Activated T-helper 17 cell treated with anti-CD3 and anti-CD28 coated beads, Interleukin-2, amount 50 U/mL, for 72 hours (primary cell): ENCODE measurements at regions not wholly inside any gene's neighbourhood (a gene's known extent, or its start where the extent isn't known, plus 50 kb on each side); places are given as distances from the start of the nearest gene placed in this dataset.

Experiments
- ATAC-seq: fragments of 150-1000 bp; cut with Tn5 transposase; replicated peaks from 2 replicates; pipeline ENCODE4 v1.10.0; 2021; ENCODE audit warnings: mild to moderate bottlenecking, moderate library complexity
- H3K27ac Mint-ChIP-seq: one replicate; pipeline ENCODE4 v1.8.0; 2022; ENCODE audit warnings: mixed read lengths
- H3K27me3 Mint-ChIP-seq: one replicate; pipeline ENCODE4 v1.8.0; 2022; ENCODE audit warnings: mixed read lengths
- H3K36me3 Mint-ChIP-seq: one replicate; pipeline ENCODE4 v1.8.0; 2022; ENCODE audit warnings: low read depth, mild to moderate bottlenecking, mixed read lengths
- H3K4me1 Mint-ChIP-seq: one replicate; pipeline ENCODE4 v1.8.0; 2022; ENCODE audit warnings: mixed read lengths
- H3K4me3 Mint-ChIP-seq: one replicate; pipeline ENCODE4 v1.8.0; 2022; ENCODE audit warnings: mild to moderate bottlenecking, mixed read lengths
- H3K9me3 Mint-ChIP-seq: one replicate; pipeline ENCODE4 v1.8.0; 2022; ENCODE audit warnings: mixed read lengths

DNA sequence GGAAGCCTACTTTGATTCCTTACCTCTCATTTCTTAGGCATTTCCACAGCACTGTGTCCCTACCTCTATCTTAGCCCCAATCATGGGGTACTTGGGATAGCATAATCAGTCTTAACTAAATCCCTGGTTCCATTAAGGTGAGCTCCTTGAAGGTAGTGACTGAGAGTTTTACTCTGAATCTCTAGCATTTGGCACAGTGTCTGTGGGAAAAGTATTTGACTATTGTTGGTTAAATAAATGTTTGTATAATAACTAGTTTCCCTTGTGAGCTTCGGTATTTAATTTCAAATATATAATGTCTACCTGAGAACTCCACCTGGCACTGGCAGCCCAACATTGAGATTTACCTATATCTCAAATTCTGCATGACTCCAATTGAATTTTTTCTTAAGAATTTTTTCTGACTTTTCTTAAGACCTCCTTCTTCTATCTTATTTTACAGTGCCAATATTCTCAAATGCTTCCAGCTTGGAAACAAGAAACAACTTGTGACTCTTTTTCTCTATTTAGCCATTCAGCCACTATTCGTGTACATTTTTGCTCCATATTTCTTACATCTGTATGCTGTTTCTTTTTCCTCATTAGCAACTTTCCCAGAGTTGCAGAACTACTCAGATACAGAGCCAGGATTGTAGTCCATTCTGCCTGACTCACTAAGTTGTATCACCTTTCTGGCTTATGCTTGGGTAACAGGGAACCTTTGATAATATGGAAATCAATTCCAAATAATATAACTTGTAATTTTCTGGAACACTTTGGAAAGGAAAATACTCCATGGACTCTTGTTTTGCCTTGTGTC is 214.0 kb upstream of the NT5C1B start:
- no peaks in the 10 kb centered on the region for H3K9me3 Mint-ChIP-seq
- no peaks in the 10 kb centered on the region for H3K4me1 Mint-ChIP-seq
- H3K36me3 Mint-ChIP-seq, result no peaks in the 10 kb centered on the region
- H3K4me3 Mint-ChIP-seq, result no peak overlapping the region
- H3K27me3 Mint-ChIP-seq, result no peaks in the 10 kb centered on the region
- no peak overlapping the region for H3K27ac Mint-ChIP-seq
- no peak for ATAC-seq

DNA sequence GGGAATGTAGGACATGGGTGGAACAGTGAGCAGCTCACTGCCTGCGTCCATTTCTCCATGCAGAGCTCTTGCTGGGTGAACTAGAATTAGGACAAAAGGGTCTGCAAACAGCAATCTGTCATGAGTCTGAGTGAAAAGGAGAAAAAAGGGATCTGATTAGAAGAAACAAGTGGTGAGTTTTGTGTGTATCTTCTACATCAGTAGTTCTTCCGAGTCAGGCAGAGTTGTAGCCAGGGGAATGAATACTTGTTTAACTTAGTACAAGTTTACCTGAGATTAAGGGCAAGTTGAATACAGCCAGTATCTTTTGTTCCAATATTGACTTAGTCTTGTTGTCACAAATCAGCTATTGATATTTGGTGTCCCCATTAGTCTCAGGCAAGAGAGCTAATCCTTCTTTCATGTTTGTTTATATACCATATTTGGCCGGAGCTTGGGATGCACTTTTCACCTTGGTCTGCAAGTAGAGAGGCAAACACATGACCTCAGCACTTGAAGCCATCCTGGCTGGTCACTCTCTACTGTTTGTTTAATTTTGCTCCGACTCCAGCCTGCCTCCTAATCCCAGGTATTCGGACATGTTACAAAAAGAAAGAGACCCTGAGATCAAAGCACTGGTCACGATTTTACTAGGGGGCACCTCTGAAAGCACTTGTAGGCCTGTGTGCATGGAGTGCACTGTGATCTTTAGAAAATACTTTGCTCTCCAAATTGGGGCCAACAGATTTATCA is 211.0 kb upstream of the NT5C1B start:
- Mint-ChIP-seq H3K36me3 (no peaks in the 10 kb centered on the region), H3K27me3 (no peaks in the 10 kb centered on the region), H3K4me3 (no peak overlapping the region), H3K4me1 (no peaks in the 10 kb centered on the region), H3K27ac (no peak overlapping the region), H3K9me3 (no peaks in the 10 kb centered on the region)
- ATAC-seq, result no peak

DNA sequence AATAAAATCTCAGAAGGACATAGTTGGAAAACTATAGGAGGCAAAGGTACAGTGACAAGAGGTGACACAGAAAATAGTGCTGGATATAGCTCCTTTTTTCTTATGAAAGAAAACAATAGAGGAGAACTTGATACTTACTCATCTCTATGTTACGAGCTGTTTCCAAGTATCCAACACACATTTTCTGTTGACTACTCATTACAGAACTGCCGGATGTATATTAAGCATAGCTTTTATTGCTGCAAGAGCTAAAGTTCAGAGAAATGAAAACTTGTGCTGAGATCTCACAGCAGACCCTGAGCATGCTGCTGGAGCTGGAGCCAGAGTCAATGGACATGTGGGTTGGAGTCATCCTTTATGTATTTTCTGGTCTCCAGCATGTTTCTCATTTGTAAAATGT is 210.0 kb upstream of the NT5C1B start:
- no peak overlapping the region for H3K4me3 Mint-ChIP-seq
- H3K27me3 Mint-ChIP-seq, result no peaks in the 10 kb centered on the region
- H3K9me3 Mint-ChIP-seq, result no peaks in the 10 kb centered on the region
- H3K4me1 Mint-ChIP-seq, result no peaks in the 10 kb centered on the region
- no peak for ATAC-seq
- no peaks in the 10 kb centered on the region for H3K36me3 Mint-ChIP-seq
- H3K27ac Mint-ChIP-seq, result no peak overlapping the region

DNA sequence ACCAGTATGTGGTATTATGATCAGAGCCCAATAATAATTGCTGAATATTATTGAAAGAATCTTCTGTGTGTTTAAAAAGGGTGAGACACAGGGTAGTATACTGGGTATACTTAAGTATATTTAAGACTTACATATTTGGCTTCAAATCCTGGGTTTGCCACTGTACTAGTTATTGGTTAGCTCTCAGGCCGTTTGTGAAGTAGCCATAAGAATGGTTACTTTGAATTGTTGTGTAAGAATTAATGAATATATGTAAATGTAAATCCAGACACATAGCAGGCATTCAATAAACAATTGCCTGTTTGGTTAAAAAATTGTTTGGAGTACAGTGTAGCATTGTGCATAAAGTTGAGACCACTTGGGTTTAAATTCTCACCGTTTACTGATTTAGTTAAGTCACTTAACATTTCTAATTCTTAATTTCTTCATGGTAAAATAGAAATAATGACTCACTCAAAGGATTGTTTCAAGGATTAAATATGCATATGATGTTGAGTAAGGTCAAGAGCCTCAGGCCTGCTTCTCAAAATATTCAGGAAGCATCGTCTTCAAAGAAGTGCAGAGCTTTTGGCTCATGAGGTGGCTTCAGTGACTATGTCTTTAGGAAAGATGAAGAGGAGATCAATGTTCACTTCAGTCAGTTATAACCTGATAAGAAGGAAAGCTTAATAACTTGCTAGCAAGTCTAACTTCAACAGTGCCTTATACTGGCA is 207.9 kb upstream of the NT5C1B start:
- Mint-ChIP-seq H3K27ac (no peak overlapping the region), H3K27me3 (no peaks in the 10 kb centered on the region), H3K36me3 (no peaks in the 10 kb centered on the region), H3K9me3 (no peaks in the 10 kb centered on the region), H3K4me3 (no peak overlapping the region), H3K4me1 (no peaks in the 10 kb centered on the region)
- ATAC-seq, result no peak

DNA sequence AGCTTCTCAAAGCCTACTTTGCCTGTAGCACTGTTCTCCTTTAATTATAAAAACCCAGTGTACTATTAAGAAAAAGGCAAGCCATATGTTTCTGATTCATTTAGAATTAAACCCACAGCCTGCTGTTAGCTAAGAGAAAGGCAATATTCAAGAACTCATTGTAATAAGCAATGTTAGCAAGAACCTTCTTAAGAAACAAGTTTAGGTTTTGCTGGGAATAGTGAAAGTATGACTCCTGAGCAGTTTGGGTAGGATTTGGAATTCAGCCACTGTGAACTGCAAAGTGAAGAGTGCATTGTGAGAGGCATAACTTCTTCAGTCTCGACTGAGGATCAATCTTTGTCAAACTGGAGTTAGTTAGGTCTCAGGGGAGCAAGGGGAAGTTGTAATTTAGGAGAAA is 206.5 kb upstream of the NT5C1B start:
- Mint-ChIP-seq H3K9me3 (no peaks in the 10 kb centered on the region), H3K4me1 (no peaks in the 10 kb centered on the region), H3K27me3 (no peaks in the 10 kb centered on the region), H3K36me3 (no peaks in the 10 kb centered on the region), H3K4me3 (no peak overlapping the region), H3K27ac (no peak overlapping the region)
- no peak for ATAC-seq

DNA sequence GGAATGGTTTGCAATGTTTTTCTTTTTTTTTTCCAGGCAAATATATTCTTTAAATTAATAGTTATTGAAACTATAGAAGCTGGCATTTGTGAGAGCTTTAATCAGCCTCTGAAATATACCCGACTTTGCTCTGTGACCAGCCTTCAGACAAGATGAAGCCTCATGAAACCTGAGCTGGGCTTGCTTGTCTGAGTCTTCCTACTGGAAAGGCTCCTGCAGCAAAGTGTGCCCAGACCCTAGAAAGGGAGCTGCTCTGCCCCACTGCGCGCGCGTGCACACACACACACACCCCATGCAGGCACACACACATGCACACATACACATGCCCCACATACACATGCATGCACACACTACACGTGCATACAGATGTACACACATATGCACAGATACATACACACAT is 203.3 kb upstream of the NT5C1B start:
- Mint-ChIP-seq H3K4me1 (no peaks in the 10 kb centered on the region), H3K36me3 (no peaks in the 10 kb centered on the region), H3K27ac (no peak overlapping the region)

DNA sequence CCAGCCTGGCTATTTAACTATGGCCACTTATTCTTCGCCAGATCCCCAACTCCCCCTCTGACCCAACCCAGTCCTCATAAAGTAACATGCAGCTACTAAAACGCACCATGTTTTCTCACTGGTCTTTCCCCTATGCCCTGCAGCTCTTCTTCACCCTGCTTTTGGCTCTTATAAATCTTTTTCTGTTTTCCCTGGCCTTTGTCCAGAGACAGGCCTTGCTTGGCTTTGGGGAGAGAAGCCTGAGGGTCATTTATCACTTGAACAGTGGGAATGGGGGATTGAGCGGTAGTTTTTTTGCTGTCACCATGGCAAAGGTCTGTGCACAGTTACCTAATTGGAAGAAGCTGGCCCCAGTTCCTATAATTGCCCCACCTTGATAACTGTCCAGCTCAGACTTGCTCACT is 202.9 kb upstream of the NT5C1B start:
- Mint-ChIP-seq H3K4me1 (no peaks in the 10 kb centered on the region), H3K27ac (no peak overlapping the region), H3K4me3 (no peak overlapping the region), H3K36me3 (no peaks in the 10 kb centered on the region), H3K27me3 (no peaks in the 10 kb centered on the region), H3K9me3 (peaks cover 3% of the 10 kb centered on the region)
- ATAC-seq, result no peak

More for the DNA sequence above, 203.3 kb upstream of the NT5C1B start:
- Mint-ChIP-seq H3K27me3 (no peaks in the 10 kb centered on the region), H3K4me3 (no peak overlapping the region), H3K9me3 (peaks cover under 1% of the 10 kb centered on the region)
- no peak for ATAC-seq

DNA sequence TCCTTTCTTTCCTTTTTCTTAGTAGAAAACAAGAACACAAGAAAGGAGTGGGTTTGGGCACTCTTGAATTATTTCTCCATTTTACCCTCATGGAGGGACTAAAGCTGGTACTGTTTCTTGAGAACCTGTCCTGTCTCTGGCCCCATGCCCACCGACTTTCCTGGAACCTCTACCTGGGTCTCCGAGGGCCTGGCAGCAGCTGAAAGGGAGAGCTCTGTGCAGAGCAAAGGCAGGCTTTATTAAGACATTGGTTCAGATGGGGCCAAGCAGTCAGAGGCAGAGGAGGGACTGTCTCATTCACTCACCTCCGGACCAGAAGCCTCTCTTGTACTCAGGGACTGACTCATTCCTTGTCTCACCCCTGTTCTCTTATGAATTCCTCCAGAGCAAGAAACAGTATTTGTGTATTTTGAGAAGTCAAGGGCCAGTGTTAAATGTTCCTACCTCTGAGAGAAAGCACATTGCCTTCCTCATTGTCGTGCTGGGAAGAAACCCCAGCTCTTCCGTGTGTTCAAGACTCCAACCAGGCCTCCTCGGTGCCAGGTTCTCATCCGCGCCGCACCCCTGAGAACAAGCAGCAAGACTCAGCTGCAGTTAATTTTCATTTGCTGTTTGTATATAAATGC is 201.9 kb upstream of the NT5C1B start:
- no peak for ATAC-seq

DNA sequence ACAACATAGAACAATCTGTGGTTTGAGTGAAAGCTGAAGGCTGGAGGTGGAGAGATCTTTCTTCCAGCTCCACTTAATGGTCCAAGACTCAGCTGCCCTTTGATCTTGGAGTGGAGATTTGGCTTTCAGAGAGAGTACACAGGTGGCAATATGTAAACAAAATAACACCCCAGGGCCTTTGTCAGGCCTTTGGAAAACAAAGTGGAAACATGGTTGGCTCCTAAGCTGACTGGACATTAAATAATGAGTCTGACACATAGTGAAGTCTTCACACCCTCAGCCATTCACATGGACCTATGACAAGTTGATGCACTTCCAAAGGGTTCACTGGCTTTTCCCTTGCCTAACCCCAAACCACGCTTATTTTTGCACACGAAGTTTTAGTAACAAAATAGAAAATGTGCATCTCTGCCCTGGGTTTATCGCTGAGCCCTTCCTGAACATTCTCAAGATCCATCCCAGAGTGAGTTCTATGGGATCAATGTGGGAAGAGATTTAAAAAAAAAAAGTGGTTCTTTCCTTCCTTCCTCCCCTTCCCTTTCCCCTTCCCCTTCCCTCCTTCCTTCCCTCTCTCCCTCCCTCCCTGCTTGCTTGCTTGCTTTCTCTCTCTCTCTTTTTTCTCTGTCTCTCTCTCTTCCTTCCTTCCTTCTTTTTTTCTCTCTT is 201.3 kb upstream of the NT5C1B start:
- no peaks in the 10 kb centered on the region for H3K36me3 Mint-ChIP-seq

More for the DNA sequence above, 201.9 kb upstream of the NT5C1B start:
- Mint-ChIP-seq H3K9me3 (peaks cover 5% of the 10 kb centered on the region), H3K27ac (no peak overlapping the region), H3K4me3 (no peak overlapping the region), H3K27me3 (no peaks in the 10 kb centered on the region), H3K4me1 (no peaks in the 10 kb centered on the region), H3K36me3 (no peaks in the 10 kb centered on the region)

DNA sequence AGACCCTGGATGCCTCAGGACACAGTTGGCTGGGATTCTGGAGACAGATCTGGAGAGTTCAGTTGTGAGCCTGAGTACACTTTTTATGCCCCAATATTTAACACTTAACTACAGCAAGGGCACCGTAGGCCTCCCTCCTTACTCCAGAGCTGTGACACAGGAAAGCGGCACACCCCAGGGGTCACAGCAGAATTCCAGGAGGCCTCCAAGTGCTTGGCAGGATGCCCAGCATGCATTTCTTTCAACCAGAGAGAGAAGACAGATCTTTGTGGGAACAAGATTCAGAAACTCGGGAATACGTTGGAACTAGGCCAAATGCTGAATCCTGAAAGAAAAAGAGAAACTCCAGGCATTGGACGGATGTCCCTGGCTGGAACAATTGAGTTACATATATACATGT is 199.2 kb upstream of the NT5C1B start:
- Mint-ChIP-seq H3K36me3 (no peaks in the 10 kb centered on the region), H3K9me3 (peaks cover 12% of the 10 kb centered on the region), H3K4me3 (no peak overlapping the region), H3K4me1 (no peaks in the 10 kb centered on the region), H3K27me3 (no peaks in the 10 kb centered on the region), H3K27ac (no peak overlapping the region)
- ATAC-seq, result no peak

More for the DNA sequence above, 201.3 kb upstream of the NT5C1B start:
- H3K4me3 Mint-ChIP-seq, result no peak overlapping the region
- peaks cover 10% of the 10 kb centered on the region for H3K9me3 Mint-ChIP-seq
- H3K27me3 Mint-ChIP-seq, result no peaks in the 10 kb centered on the region
- no peak for ATAC-seq
- no peak overlapping the region for H3K27ac Mint-ChIP-seq
- no peaks in the 10 kb centered on the region for H3K4me1 Mint-ChIP-seq

DNA sequence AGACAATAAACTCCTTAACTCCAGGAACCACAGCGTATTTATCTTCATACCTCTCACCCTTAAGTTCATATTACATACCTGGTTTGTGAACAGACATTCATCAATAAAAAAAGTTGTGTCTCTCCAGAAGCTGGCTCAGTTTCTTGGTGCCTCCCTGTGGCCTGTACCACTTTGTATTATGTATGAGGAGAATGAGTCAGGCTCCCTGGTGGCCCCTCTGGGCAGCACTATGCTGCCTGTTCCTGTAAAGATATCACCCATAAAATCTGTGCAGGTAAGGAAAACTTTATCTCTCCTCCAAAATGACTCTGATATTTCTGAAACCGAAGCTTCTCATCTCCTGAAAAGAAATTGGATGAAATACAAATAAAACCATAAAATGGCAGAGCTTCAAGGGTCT is 198.4 kb upstream of the NT5C1B start:
- Mint-ChIP-seq H3K27me3 (no peaks in the 10 kb centered on the region), H3K4me3 (no peak overlapping the region), H3K4me1 (no peaks in the 10 kb centered on the region), H3K27ac (no peak overlapping the region), H3K9me3 (peaks cover 12% of the 10 kb centered on the region), H3K36me3 (no peaks in the 10 kb centered on the region)
- no peak for ATAC-seq

DNA sequence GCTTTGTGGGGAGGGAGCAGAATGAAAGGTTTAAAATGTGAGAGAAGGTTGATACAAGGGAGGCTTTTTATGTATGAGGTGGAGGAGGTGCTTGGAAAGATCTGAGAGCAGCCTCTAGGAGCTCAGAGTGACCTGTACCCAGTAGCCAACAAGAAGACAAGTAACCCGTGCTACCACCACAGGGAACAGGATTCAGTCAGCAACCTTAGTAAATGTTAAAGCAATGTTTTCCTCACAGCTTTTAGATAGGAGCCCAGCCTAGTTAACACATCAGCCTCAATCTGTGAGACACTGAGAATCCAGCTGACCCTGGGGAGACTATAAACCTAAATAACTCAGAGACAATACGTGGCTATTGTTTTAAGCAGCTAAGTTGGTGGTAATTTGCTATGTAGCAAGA is 194.9 kb upstream of the NT5C1B start:
- Mint-ChIP-seq H3K4me3 (no peak overlapping the region), H3K4me1 (no peaks in the 10 kb centered on the region), H3K27ac (no peak overlapping the region), H3K9me3 (peaks cover 12% of the 10 kb centered on the region), H3K36me3 (no peaks in the 10 kb centered on the region), H3K27me3 (no peaks in the 10 kb centered on the region)
- no peak for ATAC-seq

DNA sequence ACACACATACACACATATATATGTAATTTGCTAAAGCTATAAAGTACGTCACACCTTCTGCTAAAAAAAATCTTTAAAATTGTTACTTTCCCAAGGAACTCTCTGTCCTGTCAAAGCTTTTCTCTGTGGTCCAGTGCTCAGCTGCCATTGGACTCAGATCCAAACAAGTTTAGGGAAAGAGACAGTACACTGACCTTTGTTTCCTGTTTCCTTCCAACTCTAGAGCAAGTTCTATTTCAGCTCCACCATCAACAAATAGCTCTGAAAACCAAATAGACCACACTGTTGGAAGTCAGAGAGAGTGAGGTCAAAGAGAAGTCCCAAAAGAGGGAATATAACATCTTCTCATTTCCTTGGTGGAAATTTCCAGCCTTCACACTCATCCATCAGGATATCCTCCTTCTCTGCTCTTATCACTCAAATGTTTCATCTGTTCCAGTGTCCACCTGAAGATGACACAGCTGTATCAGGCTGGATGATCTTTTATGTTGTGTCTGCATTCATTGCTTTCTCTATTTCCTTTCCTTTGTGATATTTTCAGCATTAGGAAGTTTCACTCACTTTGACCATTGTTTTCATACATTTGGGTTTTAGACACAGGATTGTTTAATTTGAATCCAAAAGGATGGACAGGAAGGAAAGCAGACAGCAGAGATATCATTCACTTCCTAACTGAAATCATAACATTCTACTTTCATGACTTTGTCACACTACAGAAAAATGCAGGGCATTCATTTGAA is 192.3 kb upstream of the NT5C1B start:
- H3K36me3 Mint-ChIP-seq, result no peaks in the 10 kb centered on the region
- H3K9me3 Mint-ChIP-seq, result peaks cover 9% of the 10 kb centered on the region
- no peak overlapping the region for H3K4me3 Mint-ChIP-seq
- H3K4me1 Mint-ChIP-seq, result no peaks in the 10 kb centered on the region
- H3K27me3 Mint-ChIP-seq, result no peaks in the 10 kb centered on the region
- ATAC-seq, result no peak
- H3K27ac Mint-ChIP-seq, result no peak overlapping the region
